ENCODE measurements at regions not wholly inside any gene's neighbourhood (a gene's known extent, or its start where the extent isn't known, plus 50 kb on each side); places are given as distances from the start of the nearest gene placed in this dataset.

DNA sequence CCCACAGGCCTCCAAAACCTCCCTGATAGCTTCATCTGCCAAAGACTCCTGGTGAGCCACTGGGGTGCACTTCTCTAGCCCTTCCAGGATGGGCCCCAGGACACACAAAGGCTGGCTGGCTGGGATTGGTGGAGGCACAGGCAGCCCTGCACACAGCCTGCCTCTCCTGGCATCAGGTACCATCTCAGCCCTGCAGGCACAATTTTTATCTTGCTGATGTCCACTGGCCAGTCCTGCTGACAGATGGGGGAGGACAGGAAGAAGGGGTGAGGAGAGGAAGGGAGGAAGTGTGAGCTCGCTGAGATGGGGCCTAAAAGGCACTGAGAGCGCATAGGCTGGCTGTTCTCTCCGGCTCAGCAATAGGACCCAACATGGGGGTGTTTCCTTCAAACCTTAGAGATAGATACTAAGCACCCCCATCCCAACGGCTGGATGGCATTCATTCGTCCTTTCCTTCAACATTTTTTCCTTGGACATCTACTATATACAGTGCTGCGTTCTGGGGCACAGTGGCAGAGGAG lies 92.7 kb downstream of the PJA1 start:
- H3K27ac ChIP-seq (replicated peaks), result no peak overlapping the region
- TF ChIP-seq SPI1 (IDR thresholded peaks at IDR 0.05; ENCODE audit: borderline replicate concordance, low read depth), result no peak
- TF ChIP-seq, protein P1, sequence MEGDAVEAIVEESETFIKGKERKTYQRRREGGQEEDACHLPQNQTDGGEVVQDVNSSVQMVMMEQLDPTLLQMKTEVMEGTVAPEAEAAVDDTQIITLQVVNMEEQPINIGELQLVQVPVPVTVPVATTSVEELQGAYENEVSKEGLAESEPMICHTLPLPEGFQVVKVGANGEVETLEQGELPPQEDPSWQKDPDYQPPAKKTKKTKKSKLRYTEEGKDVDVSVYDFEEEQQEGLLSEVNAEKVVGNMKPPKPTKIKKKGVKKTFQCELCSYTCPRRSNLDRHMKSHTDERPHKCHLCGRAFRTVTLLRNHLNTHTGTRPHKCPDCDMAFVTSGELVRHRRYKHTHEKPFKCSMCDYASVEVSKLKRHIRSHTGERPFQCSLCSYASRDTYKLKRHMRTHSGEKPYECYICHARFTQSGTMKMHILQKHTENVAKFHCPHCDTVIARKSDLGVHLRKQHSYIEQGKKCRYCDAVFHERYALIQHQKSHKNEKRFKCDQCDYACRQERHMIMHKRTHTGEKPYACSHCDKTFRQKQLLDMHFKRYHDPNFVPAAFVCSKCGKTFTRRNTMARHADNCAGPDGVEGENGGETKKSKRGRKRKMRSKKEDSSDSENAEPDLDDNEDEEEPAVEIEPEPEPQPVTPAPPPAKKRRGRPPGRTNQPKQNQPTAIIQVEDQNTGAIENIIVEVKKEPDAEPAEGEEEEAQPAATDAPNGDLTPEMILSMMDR (IDR thresholded peaks at IDR 0.05; ENCODE audit: insufficient read depth, low read length), result no peak
- no peak for TF ChIP-seq GABPA (IDR thresholded peaks at IDR 0.05; ENCODE audit: low read depth)
- TF ChIP-seq, protein P2, sequence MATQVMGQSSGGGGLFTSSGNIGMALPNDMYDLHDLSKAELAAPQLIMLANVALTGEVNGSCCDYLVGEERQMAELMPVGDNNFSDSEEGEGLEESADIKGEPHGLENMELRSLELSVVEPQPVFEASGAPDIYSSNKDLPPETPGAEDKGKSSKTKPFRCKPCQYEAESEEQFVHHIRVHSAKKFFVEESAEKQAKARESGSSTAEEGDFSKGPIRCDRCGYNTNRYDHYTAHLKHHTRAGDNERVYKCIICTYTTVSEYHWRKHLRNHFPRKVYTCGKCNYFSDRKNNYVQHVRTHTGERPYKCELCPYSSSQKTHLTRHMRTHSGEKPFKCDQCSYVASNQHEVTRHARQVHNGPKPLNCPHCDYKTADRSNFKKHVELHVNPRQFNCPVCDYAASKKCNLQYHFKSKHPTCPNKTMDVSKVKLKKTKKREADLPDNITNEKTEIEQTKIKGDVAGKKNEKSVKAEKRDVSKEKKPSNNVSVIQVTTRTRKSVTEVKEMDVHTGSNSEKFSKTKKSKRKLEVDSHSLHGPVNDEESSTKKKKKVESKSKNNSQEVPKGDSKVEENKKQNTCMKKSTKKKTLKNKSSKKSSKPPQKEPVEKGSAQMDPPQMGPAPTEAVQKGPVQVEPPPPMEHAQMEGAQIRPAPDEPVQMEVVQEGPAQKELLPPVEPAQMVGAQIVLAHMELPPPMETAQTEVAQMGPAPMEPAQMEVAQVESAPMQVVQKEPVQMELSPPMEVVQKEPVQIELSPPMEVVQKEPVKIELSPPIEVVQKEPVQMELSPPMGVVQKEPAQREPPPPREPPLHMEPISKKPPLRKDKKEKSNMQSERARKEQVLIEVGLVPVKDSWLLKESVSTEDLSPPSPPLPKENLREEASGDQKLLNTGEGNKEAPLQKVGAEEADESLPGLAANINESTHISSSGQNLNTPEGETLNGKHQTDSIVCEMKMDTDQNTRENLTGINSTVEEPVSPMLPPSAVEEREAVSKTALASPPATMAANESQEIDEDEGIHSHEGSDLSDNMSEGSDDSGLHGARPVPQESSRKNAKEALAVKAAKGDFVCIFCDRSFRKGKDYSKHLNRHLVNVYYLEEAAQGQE (IDR thresholded peaks at IDR 0.05; ENCODE audit: insufficient replicate concordance, low read depth), result no peak
- no peak for TF ChIP-seq POLR2AphosphoS5 (IDR thresholded peaks at IDR 0.05; ENCODE audit: low read depth)
- no peak for DNase-seq (ENCODE audit: low read depth in 1 of 2, low spot score in 1 of 2)
- no peak overlapping the region for H3K4me3 ChIP-seq (replicated peaks; ENCODE audit: insufficient read depth, low read length)
- no peaks in the 10 kb centered on the region for H3K27me3 ChIP-seq (ENCODE audit: insufficient read depth, poor library complexity, severe bottlenecking)

DNA sequence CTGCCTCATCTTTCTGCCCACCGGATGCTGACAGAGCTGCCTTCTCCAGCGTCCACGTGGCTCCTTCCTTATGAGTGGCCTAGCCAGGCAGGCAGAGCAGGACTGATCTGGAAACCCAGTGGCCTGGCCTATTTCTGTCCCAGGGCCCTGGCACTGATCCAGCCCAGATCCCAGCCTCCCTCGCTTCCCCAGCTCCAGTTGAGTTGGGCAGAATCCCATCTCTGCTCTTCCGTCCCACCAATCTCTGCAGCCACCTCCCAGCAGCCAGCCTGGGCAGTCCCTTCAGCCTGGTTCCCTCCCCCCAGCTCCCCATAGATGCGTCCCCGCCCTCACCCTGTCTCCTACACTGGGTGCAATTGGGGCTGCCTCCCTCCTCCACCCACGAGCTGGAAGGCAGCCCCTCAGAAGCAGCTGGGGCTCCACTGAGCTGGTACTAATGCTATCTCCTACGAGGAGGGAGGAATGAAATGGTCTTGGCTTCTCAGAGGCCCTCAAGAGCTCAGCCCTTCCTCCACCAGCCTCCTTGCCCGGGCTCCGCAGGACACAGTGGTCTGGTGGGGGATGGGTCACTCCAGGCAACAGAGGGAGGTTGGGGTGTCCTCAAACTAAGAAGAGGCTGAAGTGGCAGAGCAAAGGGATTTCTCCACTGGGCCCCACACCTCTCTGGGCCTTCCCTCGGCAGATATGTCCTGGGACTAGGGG lies 94.2 kb downstream of the PJA1 start:
- H3K27ac ChIP-seq (replicated peaks), result no peak overlapping the region
- no peak for DNase-seq (ENCODE audit: low read depth in 1 of 2, low spot score in 1 of 2)
- no peak overlapping the region for H3K4me3 ChIP-seq (replicated peaks; ENCODE audit: insufficient read depth, low read length)
- no peaks in the 10 kb centered on the region for H3K27me3 ChIP-seq (ENCODE audit: insufficient read depth, poor library complexity, severe bottlenecking)
- TF ChIP-seq SPI1 (IDR thresholded peaks at IDR 0.05; ENCODE audit: borderline replicate concordance, low read depth) (no peak), POLR2AphosphoS5 (IDR thresholded peaks at IDR 0.05; ENCODE audit: low read depth) (no peak), GABPA (IDR thresholded peaks at IDR 0.05; ENCODE audit: low read depth) (no peak)
- TF ChIP-seq, protein P2 (IDR thresholded peaks at IDR 0.05; ENCODE audit: insufficient replicate concordance, low read depth), result no peak
- TF ChIP-seq, protein P1 (IDR thresholded peaks at IDR 0.05; ENCODE audit: insufficient read depth, low read length), result no peak

DNA sequence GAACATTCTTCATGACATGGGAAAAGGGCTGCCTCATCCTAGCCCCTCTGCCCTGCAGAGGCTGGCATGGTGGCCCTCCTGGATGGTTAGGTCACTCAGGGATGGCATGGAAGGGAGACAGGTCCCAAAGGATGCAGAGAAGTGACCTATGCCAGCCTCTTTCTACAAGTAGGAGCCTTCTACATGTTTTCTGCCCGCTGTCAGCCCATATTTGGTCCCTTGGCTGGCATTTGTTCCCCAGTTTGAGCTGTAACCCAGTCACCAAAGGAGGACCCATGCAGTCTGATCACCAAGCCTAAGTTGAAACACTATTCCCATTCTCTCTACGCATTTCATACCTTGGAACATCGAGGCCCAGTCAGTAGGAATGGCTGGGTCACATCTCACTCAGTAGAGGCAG lies 95.4 kb downstream of the PJA1 start:
- no peak overlapping the region for H3K27ac ChIP-seq (replicated peaks)
- H3K4me3 ChIP-seq (replicated peaks; ENCODE audit: insufficient read depth, low read length), result no peak overlapping the region
- no peaks in the 10 kb centered on the region for H3K27me3 ChIP-seq (ENCODE audit: insufficient read depth, poor library complexity, severe bottlenecking)
- no peak for TF ChIP-seq GABPA (IDR thresholded peaks at IDR 0.05; ENCODE audit: low read depth)
- TF ChIP-seq, protein P1 (IDR thresholded peaks at IDR 0.05; ENCODE audit: insufficient read depth, low read length), result no peak
- TF ChIP-seq, protein P2 (IDR thresholded peaks at IDR 0.05; ENCODE audit: insufficient replicate concordance, low read depth), result no peak
- TF ChIP-seq SPI1 (IDR thresholded peaks at IDR 0.05; ENCODE audit: borderline replicate concordance, low read depth), result no peak
- no peak for TF ChIP-seq POLR2AphosphoS5 (IDR thresholded peaks at IDR 0.05; ENCODE audit: low read depth)
- DNase-seq (ENCODE audit: low read depth in 1 of 2, low spot score in 1 of 2), result no peak

All from HL-60 (cell line).